GM13977 (cell line): ENCODE measurements at regions not wholly inside any gene's neighbourhood (a gene's known extent, or its start where the extent isn't known, plus 50 kb on each side); places are given as distances from the start of the nearest gene placed in this dataset.
"Not testable (repeated sequence)": the region's sequence is repeated elsewhere in the genome, so short reads cannot be mapped to it uniquely, and the experiment has no call there.

Experiments used
- DNase-seq: peaks from one replicate; pipeline ENCODE4 v3.0.0; 2012; ENCODE audit warnings: low spot score
- CTCF ChIP-seq: IDR thresholded peaks from 2 replicates; pipeline ENCODE4 v1.5.1; 2012; ENCODE audit warnings: mild to moderate bottlenecking, control low read depth; ENCODE audit not compliant: insufficient read depth; ENCODE audit errors: extremely low read depth, missing control alignments
- in situ Hi-C: fragments of 300-500 bp; cut with MboI; formaldehyde crosslinking; loops from one replicate; pipeline ENCODE4 v1.12.0; 2022; ENCODE audit warnings: low sequenced_read_pairs, low pct_unique_long_range_greater_than_20kb, mixed read lengths, inconsistent platforms; ENCODE audit not compliant: unreplicated experiment

- TF ChIP-seq CTCF, result no peak
- no peak for DNase-seq
- in situ Hi-C loops, result no loop called here
Observed at GRCh38 chr4:101414496-101414895, 67.2 kb upstream of the PPP3CA start.

GRCh38 chr4:101411926-101412325 is 64.6 kb upstream of the PPP3CA start:
- in situ Hi-C loops, result no loop called here
- no peak for DNase-seq
- no peak for TF ChIP-seq CTCF

GRCh38 chr4:101411281-101411910 is 64.1 kb upstream of the PPP3CA start:
- DNase-seq, in situ Hi-C loops: not testable (repeated sequence)

GRCh38 chr4:101400096-101400495 is 52.8 kb upstream of the PPP3CA start:
- DNase-seq, result no peak
- TF ChIP-seq CTCF, result no peak
- in situ Hi-C loops, result no loop called here

GRCh38 chr4:101398807-101399206 is 51.5 kb upstream of the PPP3CA start:
- in situ Hi-C loops, result no loop called here
- no peak for DNase-seq

More at GRCh38 chr4:101398807-101399206, 51.5 kb upstream of the PPP3CA start:
- no peak for TF ChIP-seq CTCF
